SK-N-SH (cell line): ENCODE measurements at regions not wholly inside any gene's neighbourhood (a gene's known extent, or its start where the extent isn't known, plus 50 kb on each side); places are given as distances from the start of the nearest gene placed in this dataset.

Source experiments
- CTCF ChIA-PET: fragments of 300-600, 350-600 bp; formaldehyde crosslinking; extraction: SDS; loops from one replicate; lab custom pipeline; 2021; lab: Yijun Ruan, JAX
- POLR2A ChIA-PET: fragments of 350-600 bp; sonication (Branson Sonifier 250); formaldehyde crosslinking; extraction: SDS; loops from one replicate; lab custom pipeline; 2020; ENCODE audit warnings: antibody characterized with exemption, inconsistent platforms; lab: Yijun Ruan, JAX
- DNase-seq: peaks from one replicate; pipeline ENCODE4 v3.0.0; 2012
- H2AFZ ChIP-seq: fragments of 200-600 bp; sonication (generic); 2 replicates; pipeline ENCODE4 v1.8.1; 2016; ENCODE audit warnings: antibody characterized with exemption, mild to moderate bottlenecking, low read depth
- H3F3A ChIP-seq: fragments of 200-600 bp; sonication (generic); replicated peaks from 2 replicates; pipeline ENCODE3; 2016; ENCODE audit warnings: antibody characterized with exemption, mild to moderate bottlenecking; ENCODE audit not compliant: insufficient read depth
- H3K27ac ChIP-seq, 2 experiments: fragments of 200-500 bp in 1 of 2; fragments of 200-600 bp in 1 of 2; sonication (Bioruptor generic) in 1 of 2; sonication (generic), shearing (Covaris generic) in 1 of 2; 2 replicates each; pipeline versions ENCODE4 v1.5.1 to v1.6.1; 2014 to 2016; ENCODE audit warnings: low read depth in 2 of 2, inconsistent platforms in 1 of 2, low read length in 1 of 2, mild to moderate bottlenecking in 1 of 2, mixed read lengths in 1 of 2
- H3K27me3 ChIP-seq: fragments of 200-600 bp; sonication (generic), shearing (Covaris generic); 2 replicates; pipeline ENCODE4 v1.6.1; 2016; ENCODE audit warnings: mixed run types; ENCODE audit not compliant: insufficient read depth
- H3K36me3 ChIP-seq, 2 experiments: fragments of 200-500 bp in 1 of 2; fragments of 200-600 bp in 1 of 2; sonication (Bioruptor generic) in 1 of 2; sonication (generic) in 1 of 2; replicated peaks in 1 of 2; 2 replicates each; pipeline versions ENCODE3 to v1.5.1; 2014 to 2016; ENCODE audit warnings: low read length in 1 of 2, mild to moderate bottlenecking in 1 of 2; ENCODE audit not compliant: insufficient read depth in 2 of 2, control insufficient read depth in 1 of 2
- H3K4me1 ChIP-seq, 2 experiments: fragments of 200-500 bp in 1 of 2; fragments of 200-600 bp in 1 of 2; sonication (Bioruptor generic) in 1 of 2; sonication (generic), shearing (Covaris generic) in 1 of 2; 2 replicates each; pipeline versions ENCODE4 v1.5.1 to v1.6.1; 2014 to 2016; ENCODE audit warnings: low read depth in 1 of 2, low read length in 1 of 2, mixed run types in 1 of 2; ENCODE audit not compliant: insufficient read depth in 2 of 2, control insufficient read depth in 1 of 2
- H3K4me2 ChIP-seq: fragments of 200-600 bp; sonication (generic), shearing (Covaris generic); 2 replicates; pipeline ENCODE4 v1.6.1; 2017; ENCODE audit warnings: mixed run types
- H3K4me3 ChIP-seq, 2 experiments: fragments of 200-500 bp in 1 of 2; fragments of 200-600 bp in 1 of 2; sonication (Bioruptor generic) in 1 of 2; sonication (generic), shearing (Covaris generic) in 1 of 2; 2 replicates each; pipeline versions ENCODE4 v1.5.1 to v1.8.1; 2014 to 2016; ENCODE audit warnings: low read depth in 2 of 2, inconsistent platforms in 1 of 2, low read length in 1 of 2, mild to moderate bottlenecking in 1 of 2, mixed read lengths in 1 of 2, moderate library complexity in 1 of 2
- H3K79me2 ChIP-seq: fragments of 200-600 bp; sonication (generic); 2 replicates; pipeline ENCODE4 v1.8.1; 2017; ENCODE audit warnings: mild to moderate bottlenecking; ENCODE audit not compliant: insufficient read depth
- H3K9ac ChIP-seq: fragments of 200-600 bp; sonication (generic); 2 replicates; pipeline ENCODE4 v1.6.1; 2017; ENCODE audit warnings: mixed run types
- H3K9me2 ChIP-seq: fragments of 200-600 bp; sonication (generic); 2 replicates; pipeline ENCODE4 v1.6.1; 2017; ENCODE audit warnings: mixed run types
- H3K9me3 ChIP-seq: fragments of 200-600 bp; sonication (generic); 2 replicates; pipeline ENCODE4 v1.6.1; 2017; ENCODE audit warnings: mixed run types, mild to moderate bottlenecking, moderate library complexity
- H4K20me1 ChIP-seq: fragments of 200-600 bp; sonication (generic); 2 replicates; pipeline ENCODE4 v1.6.1; 2017; ENCODE audit warnings: mild to moderate bottlenecking, mixed run types; ENCODE audit not compliant: insufficient read depth
- CHD2 ChIP-seq: fragments of 150-350 bp; IDR thresholded peaks from 2 replicates; pipeline ENCODE4 v1.6.1; 2018; ENCODE audit warnings: low read length; ENCODE audit not compliant: partially characterized antibody
- ELF1 ChIP-seq: IDR thresholded peaks from 2 replicates; pipeline ENCODE4 v1.4.0; 2012
- FOSL2 ChIP-seq: IDR thresholded peaks from 2 replicates; pipeline ENCODE4 v1.4.0; 2012; ENCODE audit warnings: low read depth, mild to moderate bottlenecking, moderate library complexity, borderline replicate concordance
- FOXJ3 ChIP-seq: sonication (generic); formaldehyde crosslinking; IDR thresholded peaks from 2 replicates; pipeline ENCODE4 v1.5.1; 2020; ENCODE audit warnings: mild to moderate bottlenecking, missing genetic modification reagents
- FOXM1 ChIP-seq: IDR thresholded peaks from 2 replicates; pipeline ENCODE4 v1.4.0; 2012; ENCODE audit warnings: low read depth, mild to moderate bottlenecking
- GABPA ChIP-seq: IDR thresholded peaks from 2 replicates; pipeline ENCODE4 v1.4.0; 2012; ENCODE audit warnings: low read depth, mild to moderate bottlenecking
- GATA2 ChIP-seq: sonication (generic); formaldehyde crosslinking; IDR thresholded peaks from 2 replicates; pipeline ENCODE4 v1.5.0; 2020; ENCODE audit warnings: mild to moderate bottlenecking, missing genetic modification reagents
- JUND ChIP-seq: IDR thresholded peaks from 2 replicates; pipeline ENCODE4 v1.4.0; 2012
- MEF2A ChIP-seq: IDR thresholded peaks from 2 replicates; pipeline ENCODE4 v1.4.0; 2012; ENCODE audit warnings: low read depth, borderline replicate concordance
- NFIC ChIP-seq: IDR thresholded peaks from 2 replicates; pipeline ENCODE4 v1.4.0; 2012; ENCODE audit warnings: borderline replicate concordance
- NRF1 ChIP-seq: IDR thresholded peaks from 2 replicates; pipeline ENCODE4 v1.6.1; 2012; ENCODE audit warnings: low read depth, mild to moderate bottlenecking, low read length
- RAD21 ChIP-seq: IDR thresholded peaks from 2 replicates; pipeline ENCODE4 v1.6.1; 2012; ENCODE audit warnings: mild to moderate bottlenecking, low read length
- RCOR1 ChIP-seq: fragments of 150-350 bp; IDR thresholded peaks from 2 replicates; pipeline ENCODE4 v1.6.1; 2017; ENCODE audit warnings: antibody characterized with exemption, low read length
- REST ChIP-seq: IDR thresholded peaks from 2 replicates; pipeline ENCODE4 v1.6.1; 2012; ENCODE audit warnings: mild to moderate bottlenecking, low read depth, low read length, moderate library complexity
- RFX5 ChIP-seq: IDR thresholded peaks from 2 replicates; pipeline ENCODE4 v1.6.1; 2012; ENCODE audit warnings: mild to moderate bottlenecking, improper control_type of control experiment, low read length
- SIN3A ChIP-seq: IDR thresholded peaks from 2 replicates; pipeline ENCODE4 v1.6.1; 2012; ENCODE audit warnings: low read depth, mild to moderate bottlenecking, low read length, moderate library complexity, borderline replicate concordance
- SMC3 ChIP-seq: IDR thresholded peaks from 2 replicates; pipeline ENCODE4 v1.6.1; 2012; ENCODE audit warnings: low read depth, low read length, improper control_type of control experiment
- TCF12 ChIP-seq: IDR thresholded peaks from 2 replicates; pipeline ENCODE4 v1.4.0; 2012
- YY1 ChIP-seq: IDR thresholded peaks from 2 replicates; pipeline ENCODE4 v1.4.0; 2012; ENCODE audit warnings: low read depth, mild to moderate bottlenecking
- WGBS: methylation state at CpG from one replicate; pipeline ENCODE4 v1.1.6; 2017; ENCODE audit warnings: low lambda C conversion rate; 5-methylcytosine and 5-hydroxymethylcytosine counted together
- TF ChIP-seq, protein P1 (sequence below): IDR thresholded peaks from 2 replicates; pipeline ENCODE4 v1.4.0; 2012; ENCODE audit warnings: low read depth, borderline replicate concordance

DNA sequence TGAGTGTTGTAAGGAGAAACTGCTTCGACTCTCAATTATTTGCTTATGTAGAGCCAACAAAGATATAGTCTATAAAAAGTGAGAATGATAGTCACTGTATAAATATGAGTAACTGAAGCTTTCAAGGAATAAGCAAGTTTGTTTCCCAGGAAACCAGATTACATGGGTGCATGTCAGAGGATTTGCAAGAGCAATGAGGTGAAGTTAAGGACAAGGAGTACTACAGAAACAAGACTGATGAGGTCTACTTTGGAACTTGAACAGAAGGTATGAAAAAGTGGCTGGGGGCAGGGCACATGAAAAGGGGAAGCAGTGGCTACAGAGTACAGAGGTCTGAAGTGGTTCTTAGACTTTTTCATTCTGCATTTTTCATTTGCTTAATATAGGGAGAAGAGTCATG is 321.0 kb upstream of the CXXC4 start:
- H3K9me3 ChIP-seq: no peaks in the 10 kb centered on the region
- no peaks in the 10 kb centered on the region for H3K27me3 ChIP-seq
- DNase-seq: no peak
- no peaks in the 10 kb centered on the region for H3K79me2 ChIP-seq
- TF ChIP-seq FOSL2: no peak
- TF ChIP-seq TCF12: no peak
- TF ChIP-seq REST: no peak
- no peak for TF ChIP-seq MEF2A
- TF ChIP-seq SIN3A: no peak
- TF ChIP-seq, protein P1, sequence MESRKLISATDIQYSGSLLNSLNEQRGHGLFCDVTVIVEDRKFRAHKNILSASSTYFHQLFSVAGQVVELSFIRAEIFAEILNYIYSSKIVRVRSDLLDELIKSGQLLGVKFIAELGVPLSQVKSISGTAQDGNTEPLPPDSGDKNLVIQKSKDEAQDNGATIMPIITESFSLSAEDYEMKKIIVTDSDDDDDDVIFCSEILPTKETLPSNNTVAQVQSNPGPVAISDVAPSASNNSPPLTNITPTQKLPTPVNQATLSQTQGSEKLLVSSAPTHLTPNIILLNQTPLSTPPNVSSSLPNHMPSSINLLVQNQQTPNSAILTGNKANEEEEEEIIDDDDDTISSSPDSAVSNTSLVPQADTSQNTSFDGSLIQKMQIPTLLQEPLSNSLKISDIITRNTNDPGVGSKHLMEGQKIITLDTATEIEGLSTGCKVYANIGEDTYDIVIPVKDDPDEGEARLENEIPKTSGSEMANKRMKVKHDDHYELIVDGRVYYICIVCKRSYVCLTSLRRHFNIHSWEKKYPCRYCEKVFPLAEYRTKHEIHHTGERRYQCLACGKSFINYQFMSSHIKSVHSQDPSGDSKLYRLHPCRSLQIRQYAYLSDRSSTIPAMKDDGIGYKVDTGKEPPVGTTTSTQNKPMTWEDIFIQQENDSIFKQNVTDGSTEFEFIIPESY: no peak
- TF ChIP-seq ELF1: no peak
- no peak for TF ChIP-seq GABPA
- TF ChIP-seq GATA2 (CRISPR knock-in tag): no peak
- TF ChIP-seq RFX5: no peak
- TF ChIP-seq JUND: no peak
- TF ChIP-seq NFIC: no peak
- no peak for TF ChIP-seq NRF1
- TF ChIP-seq YY1: no peak
- no peak overlapping the region for H3K9ac ChIP-seq
- ChIA-PET CTCF (no interaction called here), POLR2A (no interaction called here)
- 0% methylated on average over 1 of the region's 1 CpG for WGBS
- no peak overlapping the region for H3K4me2 ChIP-seq
- H3K4me3 ChIP-seq: no peak overlapping the region
- no peaks in the 10 kb centered on the region for H3K9me2 ChIP-seq
- H3K36me3 ChIP-seq: no peaks in the 10 kb centered on the region
- no peak overlapping the region for H3K27ac ChIP-seq
- H3F3A ChIP-seq: no peaks in the 10 kb centered on the region
- H2AFZ ChIP-seq: no peak overlapping the region
- H4K20me1 ChIP-seq: no peaks in the 10 kb centered on the region; the same call in 1 of the 2 replicates
- H3K4me1 ChIP-seq: no peaks in the 10 kb centered on the region

DNA sequence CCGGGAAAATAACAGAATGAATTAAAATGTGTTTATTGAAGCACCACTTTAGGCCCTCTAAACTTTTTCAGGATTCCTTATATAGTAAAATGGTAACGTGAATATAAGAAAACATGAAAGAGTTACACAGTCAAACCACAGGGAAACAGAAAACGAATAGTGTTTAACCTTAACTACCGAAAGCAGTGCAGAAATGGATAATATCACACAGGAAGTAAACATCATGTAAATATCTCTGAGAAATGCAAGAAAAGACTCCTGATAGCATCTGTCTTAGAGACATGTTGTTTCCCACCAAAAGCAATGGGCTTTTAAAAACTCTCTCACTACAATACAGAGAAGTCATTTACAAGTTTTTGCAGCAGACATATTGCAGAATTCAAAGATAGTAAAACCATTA is 323.9 kb upstream of the CXXC4 start:
- H3K9me2 ChIP-seq: no peaks in the 10 kb centered on the region
- no peak for DNase-seq
- H4K20me1 ChIP-seq: no peaks in the 10 kb centered on the region; the same call in 1 of the 2 replicates
- POLR2A ChIA-PET: no interaction called here
- no peak overlapping the region for H3K4me2 ChIP-seq
- WGBS: 7% methylated on average over 4 of the region's 4 CpGs
- TF ChIP-seq FOXJ3 (CRISPR knock-in tag) (no peak), FOXM1 (no peak), NRF1 (no peak), JUND (no peak), ELF1 (no peak), RCOR1 (no peak), SMC3 (no peak), RFX5 (no peak), GABPA (no peak), RAD21 (no peak), CHD2 (no peak)
- TF ChIP-seq, protein P1: no peak
- TF ChIP-seq, all 33 proteins: peak for 0
- no peak overlapping the region for H3K9ac ChIP-seq
- H3K27me3 ChIP-seq: no peaks in the 10 kb centered on the region
- H3K4me1 ChIP-seq: no peaks in the 10 kb centered on the region
- no peak overlapping the region for H3K4me3 ChIP-seq
- no peaks in the 10 kb centered on the region for H3K36me3 ChIP-seq
- CTCF ChIA-PET: no interaction called here
- H3K27ac ChIP-seq: no peak overlapping the region
- H3F3A ChIP-seq: no peaks in the 10 kb centered on the region
- no peak overlapping the region for H2AFZ ChIP-seq
- H3K79me2 ChIP-seq: no peaks in the 10 kb centered on the region
- no peaks in the 10 kb centered on the region for H3K9me3 ChIP-seq
